ENCODE measurements at regions not wholly inside any gene's neighbourhood (a gene's known extent, or its start where the extent isn't known, plus 50 kb on each side); places are given as distances from the start of the nearest gene placed in this dataset.
A peak's percentile ranks its signal among the peaks of the same experiment; 100 is the strongest.
"Not testable (repeated sequence)": the region's sequence is repeated elsewhere in the genome, so short reads cannot be mapped to it uniquely, and the experiment has no call there.

GRCh38 chr17:72563952-72564351 is 443.1 kb downstream of the SOX9 start:
- DNase-seq: no peak

GRCh38 chr17:72565006-72565405 is 444.2 kb downstream of the SOX9 start:
- DNase-seq: no peak

- DNase-seq: no peak
These were observed 444.9 kb downstream of the SOX9 start for GRCh38 chr17:72565758-72566157.

DNA sequence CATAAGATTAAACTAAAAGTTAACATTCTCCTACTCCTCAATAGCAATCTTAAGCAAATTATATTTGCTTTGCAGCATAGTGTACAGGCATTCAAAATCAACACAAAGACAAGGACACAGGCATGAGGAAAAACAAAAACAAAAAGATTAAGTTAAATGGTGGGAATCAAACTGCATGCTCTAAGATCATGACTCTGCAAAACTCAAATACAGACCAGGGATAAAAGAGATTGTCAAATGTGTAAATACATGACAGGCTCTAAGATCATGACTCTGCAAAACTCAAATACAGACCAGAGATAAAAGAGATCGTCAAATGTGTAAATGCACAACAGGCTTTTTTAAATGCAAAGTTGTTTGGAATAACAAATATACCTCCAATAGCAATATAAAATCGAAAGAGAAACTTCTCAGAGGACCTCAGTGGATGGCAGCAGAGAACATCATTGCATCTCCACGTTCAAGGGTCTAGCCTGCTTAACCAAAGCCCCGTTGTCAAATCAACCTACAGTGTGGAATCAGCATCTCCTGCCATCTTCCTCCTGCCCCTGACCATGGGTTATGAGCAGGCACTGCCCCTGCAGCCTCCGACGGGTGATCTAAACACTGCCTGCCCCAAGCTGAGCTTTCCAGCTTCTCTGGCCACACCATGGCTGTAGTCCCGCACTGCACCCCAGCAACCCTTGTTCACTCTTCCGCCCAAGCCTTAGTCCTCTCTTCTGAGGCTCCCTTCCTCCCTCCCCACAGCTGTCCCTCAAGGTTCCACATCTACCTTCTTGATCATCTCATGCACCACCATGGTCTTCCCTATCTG is 446.1 kb downstream of the SOX9 start:
- no peak for DNase-seq

DNA sequence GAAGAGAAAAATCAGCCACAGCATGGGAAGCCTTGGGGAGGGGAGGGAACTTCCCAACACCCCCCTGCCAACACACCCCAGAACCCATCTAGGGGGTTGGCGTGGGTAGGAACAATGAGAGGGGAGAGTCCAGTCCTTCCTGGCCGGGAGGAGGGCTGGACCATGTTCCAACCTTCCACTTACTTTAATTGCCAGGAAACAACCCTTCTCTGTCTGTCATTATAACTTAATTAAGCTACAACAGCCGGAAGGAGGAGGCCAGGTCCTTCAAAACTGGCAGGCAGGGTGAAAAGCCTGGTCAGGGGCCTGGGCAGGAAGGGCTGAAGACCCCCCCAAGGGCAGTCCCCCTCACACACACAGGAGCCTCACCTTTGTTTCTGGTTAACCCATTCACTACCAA is 447.0 kb downstream of the SOX9 start:
- DNase-seq: no peak

DNA sequence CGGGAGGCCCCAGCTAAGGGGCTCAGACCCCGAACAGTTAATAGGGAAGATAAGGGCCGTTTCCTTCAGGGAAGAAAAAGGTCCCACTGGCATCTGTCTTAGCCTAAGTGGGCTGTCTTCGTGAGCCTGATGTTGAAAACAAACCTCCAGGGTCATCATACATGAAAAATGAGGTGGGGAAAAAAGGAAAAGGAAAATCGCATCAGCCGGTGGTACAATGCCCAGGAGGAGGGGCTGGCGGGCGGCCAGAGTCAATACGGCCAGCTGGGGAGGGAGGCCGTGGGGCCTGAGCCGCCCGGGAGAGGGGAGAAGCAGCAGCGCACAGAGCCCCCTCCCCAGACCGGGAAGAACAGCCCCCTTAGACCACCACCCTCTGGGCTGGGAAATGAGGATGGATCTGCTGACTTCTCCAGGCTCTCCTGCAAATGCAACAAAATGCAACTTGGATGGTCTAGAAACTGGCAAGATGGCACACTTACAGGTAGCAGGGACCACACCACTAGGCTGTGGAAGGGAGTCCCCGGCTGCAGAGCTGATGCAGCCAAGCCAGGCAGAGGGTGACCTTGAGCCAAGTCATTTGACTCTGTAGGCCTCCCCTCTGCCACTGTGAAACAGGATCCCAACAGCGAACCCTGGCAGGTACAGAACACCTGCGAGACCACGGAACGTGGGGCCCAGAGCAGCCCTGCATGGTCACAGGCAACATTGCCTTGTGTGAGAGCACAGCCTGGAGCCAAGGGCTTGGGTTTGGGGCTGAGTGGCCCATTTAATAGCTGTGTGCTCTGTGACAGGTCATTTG is 448.5 kb downstream of the SOX9 start:
- DNase-seq: peak; percentile 47

- no peak for DNase-seq
These were observed 451.1 kb downstream of the SOX9 start for GRCh38 chr17:72571813-72572396.

GRCh38 chr17:72572604-72573491 is 452.0 kb downstream of the SOX9 start:
- DNase-seq: no peak

DNA sequence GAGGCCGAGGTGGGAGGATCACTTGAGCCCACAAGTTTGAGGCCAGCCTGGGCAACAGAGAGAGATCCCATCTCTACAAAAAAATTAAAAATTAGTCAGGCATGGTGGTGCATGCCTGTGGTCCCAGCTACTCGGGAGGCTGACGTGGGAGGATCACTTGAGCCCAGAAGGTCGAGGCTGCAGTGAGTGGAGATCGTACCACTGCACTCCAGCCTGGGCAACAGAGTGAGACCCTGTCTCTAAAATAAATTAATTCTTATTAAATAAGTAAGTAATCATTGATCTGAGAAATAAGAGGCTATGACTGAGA is 452.6 kb downstream of the SOX9 start:
- not testable (repeated sequence) for DNase-seq

DNA sequence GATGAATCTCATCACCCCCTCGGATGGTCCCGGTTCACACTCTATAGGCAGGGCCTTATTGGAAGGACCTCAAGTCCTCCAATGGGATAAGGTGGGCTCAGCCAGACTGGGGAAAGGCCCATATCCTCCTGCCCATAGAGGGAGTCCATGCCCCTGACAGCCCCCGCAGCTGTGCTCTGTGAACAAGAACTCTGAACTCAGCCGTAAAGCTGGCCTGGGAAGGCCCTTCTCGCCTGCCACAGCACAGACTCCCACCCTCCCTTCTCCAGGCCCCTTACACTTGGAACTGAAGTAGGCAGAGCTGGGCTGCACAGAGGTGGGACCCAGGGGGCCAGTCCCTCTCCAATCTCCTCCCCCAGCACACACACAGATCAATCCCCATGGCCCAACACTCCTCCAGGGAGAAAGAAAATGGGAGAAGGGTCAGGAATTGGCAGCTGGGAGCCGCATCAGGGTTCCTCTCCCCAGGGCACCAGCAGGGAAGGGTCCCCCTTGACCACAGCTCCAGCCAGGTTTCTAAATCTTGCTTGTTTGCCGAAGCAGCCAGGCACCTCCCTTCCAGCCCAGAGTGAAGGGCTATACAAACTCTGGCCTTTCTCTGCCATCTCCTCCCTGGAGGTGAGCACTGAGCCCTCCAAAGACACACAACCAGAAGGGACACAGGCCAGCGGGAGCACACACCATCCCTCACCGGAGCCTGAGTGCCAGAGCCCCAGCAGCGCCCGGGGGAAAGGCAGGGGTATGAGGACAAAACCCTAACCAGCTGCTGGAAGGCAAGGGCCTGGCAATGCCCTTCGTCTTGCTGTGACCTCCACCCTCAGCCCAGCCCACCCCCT is 454.1 kb downstream of the SOX9 start:
- DNase-seq: no peak

GRCh38 chr17:72575542-72576233 is 454.9 kb downstream of the SOX9 start:
- no peak for DNase-seq

- no peak for DNase-seq
These were observed 455.5 kb downstream of the SOX9 start for GRCh38 chr17:72576289-72576759.

- no peak for DNase-seq
These were observed 458.1 kb downstream of the SOX9 start for GRCh38 chr17:72578817-72579470.

DNA sequence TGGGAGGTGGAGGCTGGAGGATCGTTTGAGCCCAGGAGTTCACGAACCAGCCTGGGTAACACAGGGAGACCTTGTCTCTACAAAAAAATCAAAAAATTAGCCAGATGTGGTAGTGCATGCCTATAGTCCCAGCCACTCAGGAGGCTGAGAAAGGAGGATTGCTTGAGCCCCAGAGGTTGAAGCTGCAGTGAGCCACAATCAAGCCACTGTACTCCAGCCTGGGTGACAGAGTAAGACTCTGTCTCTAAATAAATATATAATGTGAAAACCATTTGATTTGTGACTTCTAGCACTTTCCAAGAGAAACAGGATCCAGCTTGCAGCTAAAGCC is 459.1 kb downstream of the SOX9 start:
- no peak for DNase-seq

- DNase-seq: peak; percentile 51
These were observed 459.7 kb downstream of the SOX9 start for GRCh38 chr17:72580321-72581127.

- DNase-seq: no peak
These were observed 466.3 kb downstream of the SOX9 start for GRCh38 chr17:72587156-72587555.

- DNase-seq: peak; percentile 50
These were observed 467.1 kb downstream of the SOX9 start for GRCh38 chr17:72587773-72588511.

DNA sequence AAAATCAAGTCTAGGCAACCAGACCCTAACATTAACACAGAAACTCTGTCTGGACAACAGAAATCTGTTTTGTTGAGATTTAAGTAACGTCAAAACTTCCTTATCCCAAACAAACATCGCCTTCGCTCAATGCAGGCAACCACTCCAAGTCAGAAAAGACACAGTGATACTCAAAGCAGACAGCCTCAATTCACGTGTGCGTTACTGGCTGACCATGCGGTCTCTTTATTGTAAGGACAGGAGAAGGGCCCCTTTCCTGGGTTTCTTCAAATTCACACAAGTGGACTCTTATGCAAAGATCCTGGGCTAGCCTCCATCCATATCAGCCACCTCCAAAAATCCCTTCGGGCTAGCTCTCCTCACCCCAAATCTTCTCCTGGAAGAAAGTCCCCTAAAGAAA is 467.7 kb downstream of the SOX9 start:
- DNase-seq: no peak

- DNase-seq: peak; percentile 97
These were observed 468.1 kb downstream of the SOX9 start for GRCh38 chr17:72588961-72589360.
